ELR (cell line): ENCODE measurements at regions not wholly inside any gene's neighbourhood (a gene's known extent, or its start where the extent isn't known, plus 50 kb on each side); places are given as distances from the start of the nearest gene placed in this dataset.

Experiments used
- DNase-seq: peaks from one replicate; pipeline ENCODE4 v3.0.0-alpha.2; 2015; ENCODE audit warnings: low read depth

DNA sequence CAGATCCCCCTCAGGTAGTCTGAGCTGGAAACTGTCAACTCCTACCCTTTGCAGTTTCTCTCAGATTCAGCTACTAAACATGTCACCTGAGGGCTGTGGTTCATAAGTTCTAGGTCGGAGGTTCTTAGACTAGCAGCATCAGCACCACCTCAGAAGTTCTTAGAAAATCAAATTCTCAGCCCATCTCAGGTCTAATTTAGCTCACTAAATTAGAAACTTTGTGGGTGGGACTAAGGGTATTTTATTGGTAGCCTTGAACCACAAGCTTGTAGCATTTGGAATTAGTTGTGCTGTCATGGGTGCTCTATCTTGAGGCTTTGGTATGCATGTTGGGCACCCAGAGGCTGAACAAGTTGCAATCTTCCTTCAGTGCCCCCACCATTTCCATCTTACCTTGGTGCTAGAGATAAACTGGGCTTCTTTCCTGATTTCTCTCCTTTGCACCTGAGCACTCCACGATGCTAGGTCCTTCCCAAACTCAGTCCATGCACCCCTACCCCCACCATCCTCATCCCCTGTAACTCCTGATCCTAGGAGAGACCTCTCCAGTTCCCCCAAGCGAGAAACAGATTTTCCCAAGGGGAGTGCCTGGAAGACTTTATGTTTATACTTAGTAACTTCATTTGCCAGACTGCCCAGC is 54.2 kb downstream of the S1PR1 start:
- no peak for DNase-seq

DNA sequence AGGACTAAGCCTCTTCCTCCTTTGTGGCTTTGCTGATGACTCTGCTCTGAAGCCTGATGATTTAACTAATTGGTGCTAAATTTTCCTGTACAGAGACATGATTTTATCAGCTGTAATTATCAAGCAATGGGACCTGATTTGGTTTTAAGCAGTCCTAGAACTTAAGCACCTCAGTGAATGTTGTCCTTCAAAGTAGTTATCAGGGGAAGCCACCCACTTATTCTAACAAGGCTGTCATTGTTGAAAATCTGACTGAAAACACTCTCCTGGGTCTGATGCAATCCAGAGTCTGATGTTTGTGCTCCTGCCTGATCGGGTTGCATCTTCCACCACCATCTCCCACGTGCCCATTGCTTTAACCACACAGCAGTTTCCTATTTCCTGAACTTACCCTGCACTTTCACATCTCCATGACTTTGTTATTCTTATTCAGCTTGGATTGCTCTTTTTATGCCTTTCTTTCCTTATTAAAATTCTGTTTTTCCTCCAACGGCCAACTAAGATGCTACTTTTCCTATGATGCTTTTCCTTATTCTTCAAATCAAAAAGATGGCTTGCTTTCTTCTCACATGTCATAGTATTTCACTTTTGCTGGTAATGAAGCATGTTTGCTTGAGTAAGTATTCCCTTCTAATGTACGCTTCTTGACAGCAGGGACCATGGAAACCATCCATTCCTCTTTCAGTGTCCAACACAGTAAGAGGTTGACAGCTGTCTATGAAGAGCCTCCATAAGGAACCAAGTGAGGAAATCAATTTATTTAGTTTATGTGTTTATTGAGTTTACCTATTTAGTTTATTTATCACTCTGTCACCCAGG is 55.0 kb downstream of the S1PR1 start:
- peak; percentile 73 for DNase-seq

DNA sequence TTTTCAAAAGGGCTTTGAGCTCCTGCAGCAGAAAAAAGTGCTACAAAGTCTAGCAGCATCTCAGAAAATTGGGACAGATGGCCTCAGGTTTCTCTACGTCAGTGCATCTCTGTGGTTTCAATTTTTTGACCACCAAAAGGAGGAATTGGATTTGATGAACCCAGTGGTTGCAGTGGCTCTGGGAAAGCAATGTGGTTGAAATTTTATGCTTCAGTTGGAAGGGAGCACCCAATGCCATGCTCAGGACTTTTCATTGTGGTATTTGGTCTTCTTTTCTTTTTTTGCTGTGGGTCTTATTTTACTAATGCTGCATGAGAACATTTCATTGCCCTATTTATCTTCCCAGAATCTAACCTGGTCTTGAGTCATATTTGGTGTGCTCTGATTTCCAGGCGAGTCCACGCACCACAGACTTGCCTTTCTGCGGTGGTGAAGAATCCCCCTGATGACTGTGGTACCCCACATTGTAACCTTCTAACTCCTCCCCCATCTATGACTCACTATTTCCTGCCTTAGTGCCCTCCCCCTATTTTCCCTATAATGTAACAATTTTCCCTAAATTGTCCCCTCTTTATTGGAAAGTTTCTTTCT is 56.7 kb downstream of the S1PR1 start:
- DNase-seq = peak; percentile 93

DNA sequence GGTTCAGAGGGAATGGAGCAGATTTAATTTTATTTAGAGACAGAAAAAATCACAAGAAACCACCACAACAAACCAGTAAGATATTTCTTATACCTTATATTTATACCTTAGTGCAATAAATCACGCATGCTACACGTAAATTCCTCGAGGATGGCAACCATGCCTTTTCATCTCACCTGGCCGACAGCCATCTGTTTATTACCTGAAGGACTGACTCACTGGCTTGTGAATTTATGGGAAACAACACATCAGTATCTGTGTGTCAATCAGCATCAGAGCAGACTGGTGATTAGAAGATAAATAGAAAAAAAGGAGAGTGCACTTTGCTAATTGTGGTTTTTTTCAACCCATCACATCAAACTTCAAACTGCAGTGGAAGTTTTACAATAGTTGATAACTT is 58.4 kb downstream of the S1PR1 start:
- DNase-seq = no peak

DNA sequence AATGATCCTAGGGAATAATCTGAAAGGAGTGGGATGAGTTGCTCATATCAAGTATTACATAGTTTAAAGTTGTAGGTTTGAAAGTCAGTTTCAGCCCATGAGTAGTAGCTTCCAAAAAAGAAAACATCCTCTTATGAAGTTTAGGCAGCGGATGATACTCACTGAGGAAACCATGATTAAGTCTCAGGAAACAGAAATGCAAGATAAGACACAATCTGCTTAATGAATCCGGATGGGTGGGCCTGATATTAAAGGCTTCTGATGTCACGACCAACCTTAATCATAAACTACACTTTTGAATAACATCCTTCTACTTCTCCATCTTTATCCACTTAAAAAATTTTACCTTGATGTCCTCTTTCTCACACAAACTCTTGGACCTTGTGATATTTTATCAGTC is 61.8 kb downstream of the S1PR1 start:
- DNase-seq = no peak

DNA sequence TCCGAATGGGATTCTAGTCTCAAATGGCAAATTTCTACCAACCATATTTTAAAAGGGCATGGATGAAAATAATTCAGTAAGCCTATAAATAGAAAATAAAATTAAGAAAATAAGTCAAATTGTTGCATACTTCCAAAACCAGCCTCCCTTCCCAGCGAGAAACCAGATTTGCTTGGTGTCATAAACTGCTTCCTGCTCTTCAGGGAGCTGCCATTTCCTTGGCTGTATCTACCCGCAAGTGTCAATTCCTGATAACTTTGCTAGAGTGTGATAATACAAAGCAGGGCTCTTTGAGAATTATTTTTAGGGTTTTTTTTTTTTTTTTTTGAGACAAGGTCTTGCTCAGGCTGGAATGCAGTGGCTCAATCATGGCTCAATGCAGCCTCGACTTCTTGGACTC is 62.3 kb downstream of the S1PR1 start:
- no peak for DNase-seq

DNA sequence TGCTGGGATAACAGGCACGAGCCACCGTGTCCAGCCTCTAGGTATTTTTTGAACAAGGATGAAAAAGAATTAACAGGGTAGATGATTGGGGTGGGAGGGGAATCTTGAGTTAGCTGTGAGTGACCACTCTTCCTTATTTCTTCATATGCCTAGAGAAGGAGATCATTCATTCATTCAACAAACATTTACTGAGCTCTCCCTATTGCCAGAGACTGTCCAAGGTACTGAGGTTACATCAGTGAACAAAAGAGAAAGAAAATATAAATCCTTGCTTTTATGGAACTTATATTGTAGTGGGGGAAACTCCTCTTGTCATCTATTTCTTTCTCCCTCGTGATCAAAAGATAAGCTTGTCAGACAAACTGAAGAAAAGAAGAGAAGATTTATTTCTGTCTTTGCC is 62.9 kb downstream of the S1PR1 start:
- DNase-seq = no peak

DNA sequence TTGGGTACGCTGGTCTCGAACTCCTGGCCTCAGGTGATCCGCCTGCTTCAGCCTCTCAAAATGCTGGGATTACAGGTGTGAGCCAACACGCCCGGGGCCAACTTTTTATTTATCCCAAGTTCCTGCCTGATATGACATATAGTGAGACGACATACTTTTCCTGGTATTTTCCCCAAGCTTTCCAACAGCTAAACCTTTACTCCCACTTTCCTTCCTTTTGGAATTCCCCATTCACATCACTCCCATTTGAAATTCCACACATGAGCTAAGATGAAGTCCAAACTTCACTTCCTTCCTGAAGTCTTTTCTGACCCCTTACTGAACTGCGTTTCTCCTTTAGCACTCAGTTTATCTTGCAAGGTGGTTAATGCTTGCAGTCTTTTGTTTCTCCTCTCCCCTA is 64.1 kb downstream of the S1PR1 start:
- no peak for DNase-seq

DNA sequence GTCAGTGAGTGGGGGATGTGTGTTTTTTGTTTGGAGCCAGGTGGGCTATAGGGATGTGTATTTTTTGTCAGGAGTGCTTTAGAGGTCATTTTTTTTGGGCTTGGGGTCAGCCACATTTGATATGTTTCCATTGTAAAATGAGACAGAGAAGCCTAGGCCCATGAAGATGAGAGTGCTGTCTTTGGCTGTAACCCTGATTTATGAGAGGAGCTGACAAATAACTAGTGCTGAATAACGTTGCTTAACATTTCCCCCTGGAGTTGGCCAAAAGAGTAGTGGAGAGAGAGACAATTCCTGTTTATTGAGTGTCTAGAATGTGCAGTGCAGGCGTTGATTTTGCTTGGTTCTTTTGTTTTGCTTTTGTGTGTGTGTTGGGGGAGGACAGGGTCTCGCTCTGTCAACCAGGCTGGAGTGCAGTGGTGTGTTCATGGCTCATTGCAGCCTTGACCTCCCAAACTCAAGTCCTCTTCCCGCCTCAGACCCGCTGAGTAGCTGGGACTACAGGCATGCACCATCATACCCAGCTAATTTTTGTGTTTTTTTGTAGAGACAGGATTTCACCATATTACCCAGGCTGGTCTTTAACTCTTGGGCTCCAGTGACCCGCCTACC is 64.7 kb downstream of the S1PR1 start:
- DNase-seq = no peak

DNA sequence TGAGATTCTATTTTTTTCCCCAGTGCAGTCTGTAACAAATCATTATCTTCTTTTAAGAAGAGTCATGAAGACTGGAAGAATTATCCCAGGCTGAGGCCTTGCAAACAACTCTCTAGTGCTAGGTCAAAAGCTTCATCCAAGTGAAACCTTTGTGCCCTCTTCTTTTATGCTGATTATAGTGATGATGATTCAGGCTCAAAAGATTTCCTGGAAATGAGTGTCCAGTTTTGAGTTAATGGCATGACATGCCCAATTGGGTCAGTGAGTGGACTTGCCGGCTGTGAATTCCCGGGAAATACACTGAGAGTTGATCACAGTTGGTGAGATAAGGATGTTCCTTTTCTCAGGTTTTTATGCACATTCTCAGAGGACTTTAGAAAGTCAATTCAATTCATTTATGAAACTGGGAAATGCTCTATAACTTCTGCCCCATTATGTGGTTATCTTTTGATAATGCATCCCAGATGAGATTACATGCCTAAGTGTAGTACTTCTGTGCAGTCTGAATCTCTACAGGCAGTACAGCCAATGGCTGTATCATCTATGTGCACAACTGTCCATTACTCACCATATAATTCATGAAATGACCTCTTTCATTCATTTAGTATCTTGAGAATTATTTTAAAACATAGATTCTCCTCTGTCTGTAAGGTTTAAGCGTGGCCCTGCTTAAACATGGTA is 66.2 kb downstream of the S1PR1 start:
- DNase-seq = peak; percentile 84

DNA sequence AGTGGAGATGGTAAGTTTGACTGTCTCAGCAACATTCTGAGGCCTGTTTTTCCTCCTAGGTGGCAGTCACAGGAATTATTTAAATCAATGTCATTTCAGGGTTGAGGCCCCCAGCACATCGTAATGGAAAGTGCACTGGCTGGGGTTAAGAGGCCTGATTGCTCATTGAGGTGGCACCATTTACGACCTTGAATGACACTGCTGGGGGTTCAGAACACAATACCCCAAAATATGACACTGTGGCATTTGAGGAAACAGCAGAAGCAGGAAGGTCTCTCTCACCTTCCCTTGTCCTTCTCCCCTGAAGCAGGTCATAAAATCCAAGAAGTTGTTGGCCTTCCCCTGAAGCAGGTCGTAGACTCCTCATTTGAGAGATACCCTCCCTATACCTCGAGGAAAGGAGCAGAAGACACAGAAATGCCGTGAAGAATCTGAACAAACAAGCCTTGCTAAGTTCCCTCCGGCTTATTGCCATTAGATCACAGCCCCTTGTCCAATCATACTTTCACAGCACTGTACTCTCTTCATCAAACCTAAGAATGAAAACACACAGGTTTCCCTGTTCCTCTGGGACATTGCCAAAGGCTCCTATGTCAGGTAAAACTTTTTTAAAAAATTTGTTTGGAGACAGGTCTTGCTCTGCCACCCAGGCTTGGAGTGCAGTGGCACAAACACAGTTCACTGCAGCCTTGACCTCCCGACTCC is 71.3 kb downstream of the S1PR1 start:
- DNase-seq = no peak

DNA sequence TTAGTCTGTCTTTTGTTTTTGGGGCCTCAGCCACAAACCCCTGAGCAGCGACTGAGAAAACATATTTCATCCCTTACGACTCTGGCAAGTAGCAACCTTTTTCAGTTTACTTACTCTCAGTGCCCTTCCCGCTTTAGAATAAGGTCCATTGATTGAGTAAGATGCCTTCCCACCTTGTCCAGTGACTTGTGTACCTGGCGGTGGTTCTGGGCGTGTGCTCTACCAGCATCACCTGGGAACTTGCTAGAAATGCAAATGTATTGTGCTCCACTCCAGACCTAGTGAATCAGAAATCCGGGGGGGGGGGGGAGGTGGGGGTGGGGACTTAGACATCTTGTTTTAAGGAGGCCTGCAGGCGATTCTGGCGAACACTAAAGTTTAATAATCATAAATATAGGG is 72.1 kb downstream of the S1PR1 start:
- no peak for DNase-seq

DNA sequence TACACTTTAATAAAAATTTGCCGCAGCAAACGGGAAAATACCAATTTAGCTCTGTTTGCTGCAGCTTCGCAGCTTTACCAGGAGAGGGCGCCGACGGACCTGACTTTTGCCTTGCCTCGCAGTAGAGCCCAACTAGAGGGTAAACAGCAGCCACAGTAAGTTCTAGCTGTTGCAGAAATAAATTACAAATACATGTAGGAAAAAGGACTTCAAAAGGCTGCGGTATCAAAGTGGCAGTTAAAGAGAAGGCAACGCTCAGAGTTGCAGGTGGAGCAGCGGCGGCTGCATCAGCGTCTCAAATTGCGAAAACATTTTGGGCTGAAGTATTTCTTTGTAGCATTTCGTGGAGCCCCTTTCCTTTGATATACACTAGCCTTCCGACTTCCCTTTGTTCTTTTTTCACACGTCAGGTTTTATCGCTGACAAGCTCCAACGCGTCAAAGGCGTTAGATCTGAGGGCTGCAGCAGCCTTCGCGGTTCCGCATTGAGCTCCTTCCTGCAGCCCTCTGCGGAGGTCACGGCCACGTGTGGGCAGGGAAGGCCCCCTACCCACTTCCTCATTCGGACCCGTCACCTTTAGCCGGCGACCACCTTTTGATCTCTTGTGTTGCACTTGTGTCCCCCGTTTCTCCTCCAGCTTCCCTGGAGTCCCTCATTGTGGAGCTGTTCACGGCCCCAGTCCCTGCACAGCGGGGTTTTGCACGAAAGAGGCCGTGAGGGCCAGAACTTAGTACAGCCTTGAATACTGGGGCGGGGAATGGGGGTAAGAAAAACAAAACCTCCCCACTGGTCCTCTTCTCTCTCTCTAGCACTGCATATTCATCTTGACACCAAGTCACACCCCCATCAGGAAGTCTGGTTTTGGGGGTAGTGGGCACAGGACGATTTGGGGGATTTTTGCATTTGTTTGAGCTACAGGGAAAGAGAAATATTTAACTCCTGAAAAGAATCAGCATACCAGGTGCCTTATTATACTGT is 72.8 kb downstream of the S1PR1 start:
- DNase-seq = peak; percentile 69

DNA sequence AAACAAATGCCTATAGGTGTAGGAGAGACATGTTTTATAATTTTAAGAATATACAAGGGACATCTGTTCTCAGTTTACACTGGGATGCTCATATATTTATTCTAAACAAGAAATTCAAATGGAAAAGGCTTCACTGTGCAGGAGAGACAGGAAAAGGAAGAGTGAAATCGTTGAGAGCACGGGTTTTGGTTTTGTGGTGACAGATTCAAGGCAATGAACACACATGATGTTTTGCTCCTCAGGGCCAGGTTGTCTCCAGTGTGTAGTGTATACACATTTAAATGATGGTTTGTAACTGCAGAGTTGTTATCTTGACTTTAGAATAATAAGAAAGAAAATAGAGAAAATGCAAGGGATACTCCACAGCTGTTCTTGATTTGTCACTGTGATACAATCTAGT is 73.7 kb downstream of the S1PR1 start:
- DNase-seq = no peak

DNA sequence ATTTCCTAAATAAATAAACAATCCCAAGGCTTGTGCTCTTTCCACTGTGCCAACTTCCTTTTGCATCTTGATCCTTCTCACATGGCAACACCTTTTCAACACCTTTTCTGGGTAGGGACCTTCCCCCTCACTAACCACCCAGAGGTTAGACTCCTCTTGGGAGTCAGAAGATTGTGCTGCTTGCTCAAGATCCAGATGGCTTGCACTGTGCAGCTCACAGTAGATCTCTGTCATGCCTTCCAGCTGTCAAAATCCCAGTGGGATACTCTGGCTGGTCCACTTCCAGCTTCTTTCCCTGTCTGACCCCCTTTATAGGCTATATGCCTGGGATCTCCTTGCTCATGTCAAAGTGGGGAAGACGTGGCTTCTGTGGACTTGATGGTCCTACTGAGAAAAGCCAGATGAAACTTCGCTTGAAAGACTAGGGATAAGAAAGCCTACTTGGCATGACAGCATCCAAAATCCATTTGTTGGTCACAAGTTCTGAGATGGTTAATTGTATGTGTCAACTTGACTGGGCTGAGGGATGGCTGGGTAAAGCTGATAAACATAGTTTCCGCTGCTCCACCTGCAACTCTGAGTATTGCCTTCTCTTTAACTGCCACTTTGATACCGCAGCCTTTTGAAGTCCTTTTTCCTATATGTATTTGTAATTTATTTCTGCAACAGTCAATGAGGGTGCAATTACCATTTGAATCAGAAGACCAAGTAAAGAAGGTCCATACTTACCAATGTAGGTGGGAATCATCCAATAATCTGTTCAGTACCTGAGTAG is 74.5 kb downstream of the S1PR1 start:
- DNase-seq = no peak

DNA sequence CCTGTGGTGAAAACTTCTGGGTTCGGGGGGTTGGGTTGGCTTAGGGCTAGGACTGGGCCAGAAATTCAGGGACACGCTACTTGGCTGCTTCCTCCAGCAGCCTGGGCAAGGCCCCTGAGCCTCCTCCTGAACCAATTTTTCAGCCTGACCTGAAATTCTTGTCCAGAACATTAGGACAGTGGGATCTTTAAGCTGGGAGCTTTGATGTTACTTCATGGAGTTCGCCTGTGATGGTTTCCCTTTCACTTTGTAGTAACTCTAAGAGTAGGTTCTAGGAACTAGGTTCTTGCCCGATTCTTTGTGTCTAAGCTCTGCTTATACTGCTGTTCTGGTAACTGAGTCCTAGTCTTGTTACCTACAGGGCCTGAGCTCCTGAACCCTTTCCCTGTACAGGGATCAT is 75.3 kb downstream of the S1PR1 start:
- no peak for DNase-seq

DNA sequence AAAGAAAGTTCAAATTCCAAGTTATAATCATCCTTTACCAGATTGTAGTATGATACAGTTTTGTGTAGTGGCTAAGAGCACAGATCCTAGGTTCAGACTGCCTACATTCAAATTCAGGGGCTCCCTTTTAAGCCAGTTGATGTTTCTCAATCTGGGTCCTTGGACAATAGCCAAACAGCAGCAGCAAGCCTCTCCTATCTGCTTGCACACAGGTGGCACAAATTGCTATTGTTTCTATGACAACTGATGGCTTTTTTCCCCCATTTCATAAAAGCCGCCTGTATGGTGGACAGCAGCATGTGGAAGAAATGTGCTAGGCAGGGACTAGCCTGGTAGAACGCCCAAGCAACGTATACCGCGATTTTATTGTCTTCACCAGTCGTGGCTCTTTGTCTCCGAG is 76.5 kb downstream of the S1PR1 start:
- DNase-seq = no peak

DNA sequence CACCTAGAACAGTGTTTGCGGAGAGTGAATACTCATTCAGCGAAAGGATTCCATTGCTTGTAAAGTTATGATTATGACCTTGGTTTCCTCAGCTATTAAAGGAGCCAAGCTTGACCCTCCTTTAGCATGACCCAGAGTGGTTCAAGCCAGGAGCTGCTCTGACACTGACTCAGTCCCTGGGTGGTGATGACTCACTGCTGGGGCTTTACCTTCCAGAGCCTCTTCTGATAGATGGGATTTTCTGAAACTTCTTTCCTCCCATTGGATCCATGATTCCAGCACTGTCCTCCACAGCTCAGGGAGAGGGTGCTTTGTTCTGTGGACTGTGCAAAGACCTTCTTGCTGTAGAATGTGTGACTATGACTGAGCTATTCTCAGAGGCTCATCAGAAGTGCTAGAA is 77.4 kb downstream of the S1PR1 start:
- peak; percentile 88 for DNase-seq

DNA sequence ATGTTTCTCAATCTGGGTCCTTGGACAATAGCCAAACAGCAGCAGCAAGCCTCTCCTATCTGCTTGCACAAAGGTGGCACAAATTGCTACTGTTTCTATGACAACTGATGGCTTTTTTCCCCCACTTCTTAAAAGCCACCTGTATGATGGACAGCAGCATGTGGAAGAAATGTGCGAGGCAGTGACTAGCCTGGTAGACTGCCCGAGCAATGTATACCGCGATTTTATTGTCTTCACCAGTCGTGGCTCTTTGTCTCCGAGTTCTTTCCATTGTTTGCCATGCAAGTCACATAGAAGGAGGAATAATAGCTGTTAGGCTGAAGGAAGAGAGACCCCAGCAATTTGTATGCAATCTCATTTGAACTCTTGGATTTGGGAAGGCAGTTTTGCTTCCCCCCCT is 79.4 kb downstream of the S1PR1 start:
- no peak for DNase-seq

DNA sequence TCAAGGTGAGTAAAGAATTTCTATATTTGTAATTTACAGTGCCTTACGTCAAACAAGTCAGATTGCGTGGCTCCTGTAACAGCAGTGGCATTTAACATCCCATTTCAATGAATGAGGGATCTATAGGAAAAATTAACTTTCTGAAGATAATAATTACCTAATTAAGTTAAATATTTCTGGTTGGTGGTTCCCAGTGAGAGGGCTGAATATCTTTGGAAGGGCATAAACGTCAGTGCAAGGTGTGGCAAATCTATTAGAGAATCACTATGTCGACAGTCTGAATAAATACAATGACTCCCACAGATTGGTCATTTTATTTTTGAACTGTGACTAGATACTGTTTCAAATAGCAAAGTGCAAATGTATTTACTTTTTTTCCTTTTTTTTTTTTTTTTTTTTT is 80.0 kb downstream of the S1PR1 start:
- no peak for DNase-seq
